ENCODE measurements at regions not wholly inside any gene's neighbourhood (a gene's known extent, or its start where the extent isn't known, plus 50 kb on each side); places are given as distances from the start of the nearest gene placed in this dataset.
"Not testable (repeated sequence)": the region's sequence is repeated elsewhere in the genome, so short reads cannot be mapped to it uniquely, and the experiment has no call there.

GRCh38 chr4:52157071-52157470, 106.0 kb downstream of the SPATA18 start:
- not testable (repeated sequence) for TF ChIP-seq POLR2A, CTCF (IDR thresholded peaks at IDR 0.05)

Data from esophagus squamous epithelium (tissue), 4 donors.